ENCODE measurements at regions not wholly inside any gene's neighbourhood (a gene's known extent, or its start where the extent isn't known, plus 50 kb on each side); places are given as distances from the start of the nearest gene placed in this dataset.

DNA sequence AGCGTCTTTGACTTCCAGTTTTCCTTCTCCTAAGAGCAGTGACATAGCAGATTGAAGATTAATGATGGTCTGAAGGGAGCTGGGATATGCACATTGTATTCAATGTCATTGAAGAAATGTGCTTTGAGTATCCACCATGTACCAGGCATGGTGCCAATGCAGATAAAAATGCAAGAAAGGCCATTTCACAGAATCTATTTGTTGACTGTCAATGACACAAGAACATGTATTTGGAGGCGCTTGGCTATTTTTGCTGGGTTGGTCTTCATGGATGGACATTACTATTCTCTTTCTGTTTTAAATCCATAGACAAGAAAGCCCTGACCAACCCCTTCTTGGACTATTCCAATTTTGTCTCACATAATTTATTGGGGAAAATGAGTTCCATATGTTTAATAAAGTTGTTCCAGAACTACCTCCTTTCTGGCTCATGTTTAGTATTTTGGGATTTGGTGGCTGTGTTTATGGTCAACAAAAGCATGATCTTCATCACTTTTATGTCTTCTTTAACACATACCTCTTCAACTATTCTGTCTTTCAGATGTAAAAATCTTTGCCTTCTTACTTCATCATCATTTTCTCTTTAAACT is 174.5 kb downstream of the CPE start (continued):
- TF ChIP-seq, protein P1, sequence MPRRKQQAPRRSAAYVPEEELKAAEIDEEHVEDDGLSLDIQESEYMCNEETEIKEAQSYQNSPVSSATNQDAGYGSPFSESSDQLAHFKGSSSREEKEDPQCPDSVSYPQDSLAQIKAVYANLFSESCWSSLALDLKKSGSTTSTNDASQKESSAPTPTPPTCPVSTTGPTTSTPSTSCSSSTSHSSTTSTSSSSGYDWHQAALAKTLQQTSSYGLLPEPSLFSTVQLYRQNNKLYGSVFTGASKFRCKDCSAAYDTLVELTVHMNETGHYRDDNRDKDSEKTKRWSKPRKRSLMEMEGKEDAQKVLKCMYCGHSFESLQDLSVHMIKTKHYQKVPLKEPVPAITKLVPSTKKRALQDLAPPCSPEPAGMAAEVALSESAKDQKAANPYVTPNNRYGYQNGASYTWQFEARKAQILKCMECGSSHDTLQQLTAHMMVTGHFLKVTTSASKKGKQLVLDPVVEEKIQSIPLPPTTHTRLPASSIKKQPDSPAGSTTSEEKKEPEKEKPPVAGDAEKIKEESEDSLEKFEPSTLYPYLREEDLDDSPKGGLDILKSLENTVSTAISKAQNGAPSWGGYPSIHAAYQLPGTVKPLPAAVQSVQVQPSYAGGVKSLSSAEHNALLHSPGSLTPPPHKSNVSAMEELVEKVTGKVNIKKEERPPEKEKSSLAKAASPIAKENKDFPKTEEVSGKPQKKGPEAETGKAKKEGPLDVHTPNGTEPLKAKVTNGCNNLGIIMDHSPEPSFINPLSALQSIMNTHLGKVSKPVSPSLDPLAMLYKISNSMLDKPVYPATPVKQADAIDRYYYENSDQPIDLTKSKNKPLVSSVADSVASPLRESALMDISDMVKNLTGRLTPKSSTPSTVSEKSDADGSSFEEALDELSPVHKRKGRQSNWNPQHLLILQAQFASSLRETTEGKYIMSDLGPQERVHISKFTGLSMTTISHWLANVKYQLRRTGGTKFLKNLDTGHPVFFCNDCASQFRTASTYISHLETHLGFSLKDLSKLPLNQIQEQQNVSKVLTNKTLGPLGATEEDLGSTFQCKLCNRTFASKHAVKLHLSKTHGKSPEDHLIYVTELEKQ (tag by site-specific recombination; IDR thresholded peaks at IDR 0.05; ENCODE audit: borderline replicate concordance): no peak
- TF ChIP-seq KLF9 (tag by site-specific recombination; IDR thresholded peaks at IDR 0.05; ENCODE audit: low read depth): no peak
- TF ChIP-seq ZNF10 (tag by site-specific recombination; IDR thresholded peaks at IDR 0.05): no peak
- no peak for TF ChIP-seq MEIS1 (CRISPR knock-in tag; IDR thresholded peaks at IDR 0.05; ENCODE audit: borderline replicate concordance)
- TF ChIP-seq, protein P2, sequence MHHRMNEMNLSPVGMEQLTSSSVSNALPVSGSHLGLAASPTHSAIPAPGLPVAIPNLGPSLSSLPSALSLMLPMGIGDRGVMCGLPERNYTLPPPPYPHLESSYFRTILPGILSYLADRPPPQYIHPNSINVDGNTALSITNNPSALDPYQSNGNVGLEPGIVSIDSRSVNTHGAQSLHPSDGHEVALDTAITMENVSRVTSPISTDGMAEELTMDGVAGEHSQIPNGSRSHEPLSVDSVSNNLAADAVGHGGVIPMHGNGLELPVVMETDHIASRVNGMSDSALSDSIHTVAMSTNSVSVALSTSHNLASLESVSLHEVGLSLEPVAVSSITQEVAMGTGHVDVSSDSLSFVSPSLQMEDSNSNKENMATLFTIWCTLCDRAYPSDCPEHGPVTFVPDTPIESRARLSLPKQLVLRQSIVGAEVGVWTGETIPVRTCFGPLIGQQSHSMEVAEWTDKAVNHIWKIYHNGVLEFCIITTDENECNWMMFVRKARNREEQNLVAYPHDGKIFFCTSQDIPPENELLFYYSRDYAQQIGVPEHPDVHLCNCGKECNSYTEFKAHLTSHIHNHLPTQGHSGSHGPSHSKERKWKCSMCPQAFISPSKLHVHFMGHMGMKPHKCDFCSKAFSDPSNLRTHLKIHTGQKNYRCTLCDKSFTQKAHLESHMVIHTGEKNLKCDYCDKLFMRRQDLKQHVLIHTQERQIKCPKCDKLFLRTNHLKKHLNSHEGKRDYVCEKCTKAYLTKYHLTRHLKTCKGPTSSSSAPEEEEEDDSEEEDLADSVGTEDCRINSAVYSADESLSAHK (tag by site-specific recombination; IDR thresholded peaks at IDR 0.05): no peak
- no peak for TF ChIP-seq ZNF529 (tag by site-specific recombination; IDR thresholded peaks at IDR 0.05; ENCODE audit: insufficient replicate concordance)
- TF ChIP-seq ZNF140 (tag by site-specific recombination; IDR thresholded peaks at IDR 0.05): no peak
- TF ChIP-seq, protein P3, sequence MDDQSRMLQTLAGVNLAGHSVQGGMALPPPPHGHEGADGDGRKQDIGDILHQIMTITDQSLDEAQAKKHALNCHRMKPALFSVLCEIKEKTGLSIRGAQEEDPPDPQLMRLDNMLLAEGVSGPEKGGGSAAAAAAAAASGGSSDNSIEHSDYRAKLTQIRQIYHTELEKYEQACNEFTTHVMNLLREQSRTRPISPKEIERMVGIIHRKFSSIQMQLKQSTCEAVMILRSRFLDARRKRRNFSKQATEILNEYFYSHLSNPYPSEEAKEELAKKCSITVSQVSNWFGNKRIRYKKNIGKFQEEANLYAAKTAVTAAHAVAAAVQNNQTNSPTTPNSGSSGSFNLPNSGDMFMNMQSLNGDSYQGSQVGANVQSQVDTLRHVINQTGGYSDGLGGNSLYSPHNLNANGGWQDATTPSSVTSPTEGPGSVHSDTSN (CRISPR knock-in tag; IDR thresholded peaks at IDR 0.05): no peak
- TF ChIP-seq, protein P4, sequence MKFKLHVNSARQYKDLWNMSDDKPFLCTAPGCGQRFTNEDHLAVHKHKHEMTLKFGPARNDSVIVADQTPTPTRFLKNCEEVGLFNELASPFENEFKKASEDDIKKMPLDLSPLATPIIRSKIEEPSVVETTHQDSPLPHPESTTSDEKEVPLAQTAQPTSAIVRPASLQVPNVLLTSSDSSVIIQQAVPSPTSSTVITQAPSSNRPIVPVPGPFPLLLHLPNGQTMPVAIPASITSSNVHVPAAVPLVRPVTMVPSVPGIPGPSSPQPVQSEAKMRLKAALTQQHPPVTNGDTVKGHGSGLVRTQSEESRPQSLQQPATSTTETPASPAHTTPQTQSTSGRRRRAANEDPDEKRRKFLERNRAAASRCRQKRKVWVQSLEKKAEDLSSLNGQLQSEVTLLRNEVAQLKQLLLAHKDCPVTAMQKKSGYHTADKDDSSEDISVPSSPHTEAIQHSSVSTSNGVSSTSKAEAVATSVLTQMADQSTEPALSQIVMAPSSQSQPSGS (tag by site-specific recombination; IDR thresholded peaks at IDR 0.05; ENCODE audit: low read depth): no peak
- no peak for TF ChIP-seq REPIN1 (tag by site-specific recombination; IDR thresholded peaks at IDR 0.05; ENCODE audit: low read depth)
- TF ChIP-seq RBAK (tag by site-specific recombination; IDR thresholded peaks at IDR 0.05): no peak

DNA sequence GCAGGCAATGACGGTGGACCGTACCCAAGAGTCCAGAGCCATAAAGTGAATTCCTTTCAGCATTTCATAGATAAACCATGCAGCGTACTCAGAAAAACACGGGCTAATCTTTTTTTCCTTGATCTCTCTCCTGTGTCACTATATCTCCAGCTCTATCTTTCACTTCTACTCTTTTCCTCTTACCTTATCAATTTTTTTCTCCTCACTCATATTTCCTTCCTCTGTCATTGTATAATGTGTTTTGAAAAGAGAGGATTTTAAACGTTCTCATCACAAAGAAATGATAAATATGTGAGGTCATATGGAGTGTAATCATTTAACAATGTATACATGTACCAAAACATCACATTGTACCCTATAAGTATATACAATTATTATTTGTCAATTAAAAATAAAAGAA is 176.5 kb downstream of the CPE start:
- Histone ChIP-seq H3K4me1 (ENCODE audit: control insufficient read depth, insufficient read depth, low read length) (no peaks in the 10 kb centered on the region), H3K27ac (ENCODE audit: extremely low read depth, low read depth, low read length) (no peak overlapping the region), H3K36me3 (ENCODE audit: control insufficient read depth in 2 of 2, insufficient read depth in 1 of 2, low read length in 2 of 2) (no peaks in the 10 kb centered on the region), H3K9me3 (ENCODE audit: control insufficient read depth, insufficient read depth, low read depth, low read length) (no peaks in the 10 kb centered on the region), H3K4me3 (ENCODE audit: low read depth, low read length) (no peak overlapping the region)
- no peak for TF ChIP-seq ZNF157 (tag by site-specific recombination; IDR thresholded peaks at IDR 0.05)
- no peak for TF ChIP-seq ZNF366 (tag by site-specific recombination; conservative IDR thresholded peaks at IDR 0.05)
- TF ChIP-seq, protein P5, sequence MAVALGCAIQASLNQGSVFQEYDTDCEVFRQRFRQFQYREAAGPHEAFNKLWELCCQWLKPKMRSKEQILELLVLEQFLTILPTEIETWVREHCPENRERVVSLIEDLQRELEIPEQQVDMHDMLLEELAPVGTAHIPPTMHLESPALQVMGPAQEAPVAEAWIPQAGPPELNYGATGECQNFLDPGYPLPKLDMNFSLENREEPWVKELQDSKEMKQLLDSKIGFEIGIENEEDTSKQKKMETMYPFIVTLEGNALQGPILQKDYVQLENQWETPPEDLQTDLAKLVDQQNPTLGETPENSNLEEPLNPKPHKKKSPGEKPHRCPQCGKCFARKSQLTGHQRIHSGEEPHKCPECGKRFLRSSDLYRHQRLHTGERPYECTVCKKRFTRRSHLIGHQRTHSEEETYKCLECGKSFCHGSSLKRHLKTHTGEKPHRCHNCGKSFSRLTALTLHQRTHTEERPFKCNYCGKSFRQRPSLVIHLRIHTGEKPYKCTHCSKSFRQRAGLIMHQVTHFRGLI (tag by site-specific recombination; IDR thresholded peaks at IDR 0.05): no peak
- TF ChIP-seq MEIS1 (CRISPR knock-in tag; IDR thresholded peaks at IDR 0.05; ENCODE audit: borderline replicate concordance): no peak
- TF ChIP-seq, protein P6, sequence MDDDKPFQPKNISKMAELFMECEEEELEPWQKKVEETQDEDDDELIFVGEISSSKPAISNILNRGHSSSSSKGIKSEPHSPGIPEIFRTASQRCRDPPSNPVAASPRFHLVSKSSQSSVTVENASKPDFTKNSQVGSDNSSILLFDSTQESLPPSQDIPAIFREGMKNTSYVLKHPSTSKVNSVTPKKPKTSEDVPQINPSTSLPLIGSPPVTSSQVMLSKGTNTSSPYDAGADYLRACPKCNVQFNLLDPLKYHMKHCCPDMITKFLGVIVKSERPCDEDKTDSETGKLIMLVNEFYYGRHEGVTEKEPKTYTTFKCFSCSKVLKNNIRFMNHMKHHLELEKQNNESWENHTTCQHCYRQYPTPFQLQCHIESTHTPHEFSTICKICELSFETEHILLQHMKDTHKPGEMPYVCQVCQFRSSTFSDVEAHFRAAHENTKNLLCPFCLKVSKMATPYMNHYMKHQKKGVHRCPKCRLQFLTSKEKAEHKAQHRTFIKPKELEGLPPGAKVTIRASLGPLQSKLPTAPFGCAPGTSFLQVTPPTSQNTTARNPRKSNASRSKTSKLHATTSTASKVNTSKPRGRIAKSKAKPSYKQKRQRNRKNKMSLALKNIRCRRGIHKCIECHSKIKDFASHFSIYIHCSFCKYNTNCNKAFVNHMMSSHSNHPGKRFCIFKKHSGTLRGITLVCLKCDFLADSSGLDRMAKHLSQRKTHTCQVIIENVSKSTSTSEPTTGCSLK (tag by site-specific recombination; IDR thresholded peaks at IDR 0.05): no peak
- TF ChIP-seq ZNF830 (tag by site-specific recombination; IDR thresholded peaks at IDR 0.05; ENCODE audit: low read depth): no peak
- POLR2A ChIA-PET: no interaction called here
- CTCF ChIA-PET: no interaction called here
